SK-N-SH treated with all-trans-retinoic acid at 6 μM for 48 hours (cell line): ENCODE measurements at regions not wholly inside any gene's neighbourhood (a gene's known extent, or its start where the extent isn't known, plus 50 kb on each side); places are given as distances from the start of the nearest gene placed in this dataset.

Source experiments
- ATAC-seq: fragments of 200-7000 bp; cut with Tn5 transposase; 3 replicates; pipeline ENCODE4 v1.9.1; 2020; ENCODE audit warnings: mild to moderate bottlenecking, moderate library complexity
- ARNTL ChIP-seq: fragments of 450-650 bp; formaldehyde crosslinking; IDR thresholded peaks from 2 replicates; pipeline ENCODE4 v1.5.0; 2020; ENCODE audit warnings: low read depth, mild to moderate bottlenecking, moderate library complexity, borderline replicate concordance
- CREB5 ChIP-seq: fragments of 250-450 bp; sonication (Bioruptor Pico); IDR thresholded peaks from 2 replicates; pipeline ENCODE4 v1.5.1; 2020; ENCODE audit warnings: low read depth, mild to moderate bottlenecking, moderate library complexity
- CSDC2 ChIP-seq: fragments of 250-450 bp; sonication (Bioruptor Pico); IDR thresholded peaks from 2 replicates; pipeline ENCODE4 v1.5.0; 2020; ENCODE audit warnings: mild to moderate bottlenecking, moderate library complexity
- ISL1 ChIP-seq: fragments of 250-450 bp; sonication (Bioruptor Pico); IDR thresholded peaks from 2 replicates; pipeline ENCODE4 v2.1.2; 2022; ENCODE audit warnings: mild to moderate bottlenecking, moderate library complexity
- OSR1 ChIP-seq: fragments of 250-450 bp; sonication (Bioruptor Pico); IDR thresholded peaks from 2 replicates; pipeline ENCODE4 v1.8.0; 2022; ENCODE audit warnings: moderate library complexity, mild to moderate bottlenecking, inconsistent platforms
- PATZ1 ChIP-seq: fragments of 250-450 bp; sonication (Bioruptor Pico); IDR thresholded peaks from 2 replicates; pipeline ENCODE4 v1.8.0; 2020; ENCODE audit warnings: mild to moderate bottlenecking, moderate library complexity, borderline replicate concordance
- POU6F1 ChIP-seq: fragments of 250-450 bp; sonication (Bioruptor Pico); IDR thresholded peaks from 2 replicates; pipeline ENCODE4 v1.8.0; 2021; ENCODE audit warnings: low read depth, mild to moderate bottlenecking, moderate library complexity, borderline replicate concordance
- RARB ChIP-seq: fragments of 250-450 bp; sonication (Bioruptor Pico); IDR thresholded peaks from 2 replicates; pipeline ENCODE4 v1.8.0; 2021; ENCODE audit warnings: mild to moderate bottlenecking, moderate library complexity
- SNAI2 ChIP-seq: fragments of 250-450 bp; sonication (Bioruptor Pico); IDR thresholded peaks from 2 replicates; pipeline ENCODE4 v1.5.0; 2020; ENCODE audit warnings: mild to moderate bottlenecking, moderate library complexity
- TOX ChIP-seq: fragments of 250-450 bp; sonication (Bioruptor Pico); IDR thresholded peaks from 2 replicates; pipeline ENCODE4 v1.8.0; 2021; ENCODE audit warnings: mild to moderate bottlenecking, moderate library complexity, borderline replicate concordance
- TSHZ2 ChIP-seq: fragments of 250-450 bp; sonication (Bioruptor Pico); IDR thresholded peaks from 2 replicates; pipeline ENCODE4 v1.5.0; 2020; ENCODE audit warnings: mild to moderate bottlenecking, moderate library complexity
- ZC3H10 ChIP-seq: fragments of 250-450 bp; sonication (Bioruptor Pico); IDR thresholded peaks from 2 replicates; pipeline ENCODE4 v1.5.1; 2021; ENCODE audit warnings: mild to moderate bottlenecking, moderate library complexity
- ZFP3 ChIP-seq: fragments of 250-450 bp; sonication (Bioruptor Pico); IDR thresholded peaks from 2 replicates; pipeline ENCODE4 v1.5.0; 2020; ENCODE audit warnings: mild to moderate bottlenecking, moderate library complexity
- ZFP30 ChIP-seq: fragments of 450-650 bp; formaldehyde crosslinking; IDR thresholded peaks from 2 replicates; pipeline ENCODE4 v1.5.0; 2022; ENCODE audit warnings: mild to moderate bottlenecking, moderate library complexity
- ZNF8 ChIP-seq: fragments of 450-650 bp; formaldehyde crosslinking; IDR thresholded peaks from 2 replicates; pipeline ENCODE4 v1.5.0; 2020; ENCODE audit warnings: mild to moderate bottlenecking, moderate library complexity

GRCh38 chr5:125294844-125295243 lies 548.4 kb upstream of the ZNF608 start:
- TF ChIP-seq ZC3H10 (CRISPR knock-in tag) (no peak), POU6F1 (CRISPR knock-in tag) (no peak), ZFP30 (CRISPR knock-in tag) (no peak), RARB (CRISPR knock-in tag) (no peak), SNAI2 (no peak)
- TF ChIP-seq, all 23 proteins: peak for 0
- ATAC-seq = no peak

- ATAC-seq = peak; percentile 61
- TF ChIP-seq ISL1 (CRISPR knock-in tag) = peak; percentile 43; the same call in 1 of the 2 replicates
- no peak for TF ChIP-seq ZC3H10 (CRISPR knock-in tag)
- TF ChIP-seq SNAI2 = no peak
- no peak for TF ChIP-seq PATZ1 (CRISPR knock-in tag)
Observed at GRCh38 chr5:125295405-125295872, 549.0 kb upstream of the ZNF608 start.

- no peak for TF ChIP-seq ISL1 (CRISPR knock-in tag)
- ATAC-seq = peak; percentile 40; the same call in 2 of the 3 replicates
Observed at GRCh38 chr5:125298258-125298657, 551.8 kb upstream of the ZNF608 start.

- peak; percentile 44 for ATAC-seq
- no peak for TF ChIP-seq TOX
Observed at GRCh38 chr5:125298746-125299379, 552.4 kb upstream of the ZNF608 start.

- TF ChIP-seq OSR1 (CRISPR knock-in tag) (no peak), ISL1 (CRISPR knock-in tag) (peak; percentile 81)
Observed at GRCh38 chr5:125301711-125302110, 555.3 kb upstream of the ZNF608 start.

GRCh38 chr5:125302577-125302976 lies 556.1 kb upstream of the ZNF608 start:
- ATAC-seq = no peak
- no peak for TF ChIP-seq CSDC2 (CRISPR knock-in tag)
- no peak for TF ChIP-seq ZFP3 (CRISPR knock-in tag)
- TF ChIP-seq ARNTL (CRISPR knock-in tag) = no peak
- TF ChIP-seq CREB5 (CRISPR knock-in tag) = no peak

More at GRCh38 chr5:125301711-125302110, 555.3 kb upstream of the ZNF608 start:
- no peak for ATAC-seq

- TF ChIP-seq TOX (no peak), ZNF8 (peak; percentile 76; the same call in 1 of the 2 replicates), TSHZ2 (no peak), CREB5 (CRISPR knock-in tag) (no peak)
- TF ChIP-seq, all 23 proteins: peak for 1
- ATAC-seq = no peak
Observed at GRCh38 chr5:125306741-125307140, 560.3 kb upstream of the ZNF608 start.
